Stomach (tissue), 4 donors: ENCODE measurements at regions not wholly inside any gene's neighbourhood (a gene's known extent, or its start where the extent isn't known, plus 50 kb on each side); places are given as distances from the start of the nearest gene placed in this dataset.

Experiments used
- POLR2A ChIP-seq, 4 donors: fragments of 450-650 bp; IDR thresholded peaks; one replicate each; pipeline ENCODE4 v1.6.1; 2016; ENCODE audit warnings: antibody characterized with exemption in 4 of 4, control low read depth in 2 of 4, mild to moderate bottlenecking in 1 of 4, moderate library complexity in 1 of 4
- POLR2AphosphoS5 ChIP-seq, 3 donors: sonication (generic); formaldehyde crosslinking; IDR thresholded peaks; one replicate each; pipeline ENCODE4 v1.6.1; 2016; ENCODE audit warnings: antibody characterized with exemption in 3 of 3
- TF ChIP-seq, protein P1 (sequence below), 7 experiments: fragments of 450-650 bp in 4 of 7; fragments of 200-600 bp in 3 of 7; sonication (generic) in 3 of 7; IDR thresholded peaks; one replicate each; pipeline ENCODE4 v1.5.1; 2016 to 2019; ENCODE audit warnings: antibody characterized with exemption in 7 of 7, control low read depth in 2 of 7, mild to moderate bottlenecking in 1 of 7

DNA sequence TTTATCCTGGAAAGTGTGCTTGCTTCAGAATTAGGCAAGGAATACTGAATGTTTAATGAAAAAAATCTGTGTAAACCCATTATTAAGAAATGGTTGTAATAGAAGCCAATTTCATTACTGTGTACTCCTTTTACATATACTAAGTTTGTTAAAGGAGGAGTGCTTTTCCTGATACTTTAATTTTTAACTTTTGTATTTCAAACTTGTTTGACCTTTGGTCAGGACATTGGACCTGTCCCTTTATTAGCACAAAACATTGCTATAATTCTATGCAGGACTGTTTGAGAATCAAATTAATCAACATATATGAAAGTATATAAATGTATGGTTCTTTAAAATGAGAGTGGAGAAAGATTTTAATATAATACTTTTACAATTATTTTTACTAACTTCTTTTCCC, 659.6 kb downstream of the TMTC2 start:
- TF ChIP-seq, protein P1, sequence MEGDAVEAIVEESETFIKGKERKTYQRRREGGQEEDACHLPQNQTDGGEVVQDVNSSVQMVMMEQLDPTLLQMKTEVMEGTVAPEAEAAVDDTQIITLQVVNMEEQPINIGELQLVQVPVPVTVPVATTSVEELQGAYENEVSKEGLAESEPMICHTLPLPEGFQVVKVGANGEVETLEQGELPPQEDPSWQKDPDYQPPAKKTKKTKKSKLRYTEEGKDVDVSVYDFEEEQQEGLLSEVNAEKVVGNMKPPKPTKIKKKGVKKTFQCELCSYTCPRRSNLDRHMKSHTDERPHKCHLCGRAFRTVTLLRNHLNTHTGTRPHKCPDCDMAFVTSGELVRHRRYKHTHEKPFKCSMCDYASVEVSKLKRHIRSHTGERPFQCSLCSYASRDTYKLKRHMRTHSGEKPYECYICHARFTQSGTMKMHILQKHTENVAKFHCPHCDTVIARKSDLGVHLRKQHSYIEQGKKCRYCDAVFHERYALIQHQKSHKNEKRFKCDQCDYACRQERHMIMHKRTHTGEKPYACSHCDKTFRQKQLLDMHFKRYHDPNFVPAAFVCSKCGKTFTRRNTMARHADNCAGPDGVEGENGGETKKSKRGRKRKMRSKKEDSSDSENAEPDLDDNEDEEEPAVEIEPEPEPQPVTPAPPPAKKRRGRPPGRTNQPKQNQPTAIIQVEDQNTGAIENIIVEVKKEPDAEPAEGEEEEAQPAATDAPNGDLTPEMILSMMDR (IDR thresholded peaks at IDR 0.05), result no peak
- TF ChIP-seq POLR2A (IDR thresholded peaks at IDR 0.05) (no peak), POLR2AphosphoS5 (IDR thresholded peaks at IDR 0.05) (no peak)
